NCI-H446 treated with DMSO at 0.1 percent for 48 hours (cell line): ENCODE measurements at regions not wholly inside any gene's neighbourhood (a gene's known extent, or its start where the extent isn't known, plus 50 kb on each side); places are given as distances from the start of the nearest gene placed in this dataset.

Experiments
- DNase-seq: peaks from one replicate; lab custom pipeline; 2025; lab: John Stamatoyannopoulos, UW

DNA sequence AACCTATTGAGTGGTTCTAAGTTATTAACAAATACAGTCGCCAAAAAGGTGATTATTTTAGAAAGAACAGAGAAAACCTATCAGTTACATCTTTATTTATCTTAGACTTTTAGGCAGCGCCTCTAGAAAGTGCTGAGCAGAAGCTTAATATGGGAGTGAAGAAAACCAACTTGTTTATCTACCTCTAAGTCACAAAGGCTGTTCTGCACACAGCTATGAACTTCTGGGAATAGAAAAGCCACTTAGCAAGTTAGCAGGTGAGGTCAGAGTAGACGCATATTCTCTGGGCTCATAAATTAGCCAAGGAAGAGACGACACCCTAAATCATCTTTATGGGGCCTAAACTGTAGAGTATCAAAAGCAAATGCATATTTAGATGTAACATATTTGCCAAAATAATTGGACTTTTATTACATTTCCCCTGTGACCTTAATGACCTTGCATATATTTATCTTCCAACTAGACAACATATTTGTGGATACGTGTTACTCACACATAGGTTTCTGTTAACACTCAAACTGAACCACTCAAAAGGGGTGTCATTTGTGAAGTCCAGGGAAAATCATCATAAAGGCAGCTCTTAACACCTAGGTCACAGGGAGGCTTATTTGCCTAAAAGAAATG lies 267.1 kb downstream of the ADGB start:
- DNase-seq: no peak

DNA sequence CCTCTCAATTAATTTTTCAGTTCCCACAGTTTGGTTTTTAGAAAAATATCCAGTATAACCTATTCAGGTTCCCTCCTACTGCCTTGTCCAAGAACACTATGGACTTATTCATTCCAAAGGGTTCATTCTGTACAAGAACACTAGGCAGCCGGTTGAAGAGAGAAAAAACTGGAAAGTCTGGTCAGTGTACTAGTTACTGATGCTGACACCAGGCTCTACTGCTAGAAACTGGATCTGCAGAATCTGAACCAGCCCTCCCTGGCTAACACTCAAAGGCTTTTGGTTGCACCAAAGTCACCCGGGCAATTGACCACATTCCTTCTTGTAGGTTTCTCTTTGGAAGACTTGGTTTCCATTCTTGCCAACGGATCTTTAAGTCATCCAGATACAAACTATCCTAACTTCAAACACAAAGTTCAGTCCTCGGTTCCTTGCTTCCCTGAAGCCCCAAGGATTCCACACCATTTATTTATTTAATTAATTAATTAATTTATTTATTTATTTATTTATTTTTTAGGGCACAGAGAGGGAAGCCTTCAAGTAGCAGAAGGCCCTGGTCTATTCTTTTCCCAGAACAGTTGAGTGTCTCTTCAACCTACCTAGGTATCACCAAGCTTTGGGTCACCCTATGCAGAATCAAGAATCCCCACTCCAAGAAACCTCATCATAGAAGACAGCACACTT lies 268.1 kb downstream of the ADGB start:
- no peak for DNase-seq

DNA sequence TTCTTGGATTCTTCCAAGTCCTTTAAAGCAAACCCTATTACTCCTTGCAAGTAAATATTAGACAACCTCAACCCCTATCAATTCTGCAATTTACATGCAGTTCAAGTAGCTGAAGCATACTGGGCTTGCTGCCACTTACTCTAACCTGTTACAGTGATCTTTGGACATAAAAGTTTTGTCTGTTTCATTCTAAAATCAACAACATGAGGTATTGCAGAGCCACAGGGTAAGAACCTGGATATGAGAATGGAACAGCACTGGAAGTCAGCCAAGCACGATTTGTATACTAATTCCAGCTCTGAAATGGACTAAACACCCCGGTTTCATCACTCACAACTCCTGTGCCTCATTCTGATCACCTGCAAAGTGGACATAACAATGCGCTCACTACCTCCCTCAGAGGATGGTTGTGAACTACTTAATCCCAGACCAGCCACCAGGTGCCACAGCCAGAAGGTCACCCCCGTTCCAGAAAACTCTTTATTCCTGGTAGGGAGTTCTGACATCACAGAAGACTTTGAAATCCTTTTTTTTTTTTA lies 270.0 kb downstream of the ADGB start:
- DNase-seq: no peak

DNA sequence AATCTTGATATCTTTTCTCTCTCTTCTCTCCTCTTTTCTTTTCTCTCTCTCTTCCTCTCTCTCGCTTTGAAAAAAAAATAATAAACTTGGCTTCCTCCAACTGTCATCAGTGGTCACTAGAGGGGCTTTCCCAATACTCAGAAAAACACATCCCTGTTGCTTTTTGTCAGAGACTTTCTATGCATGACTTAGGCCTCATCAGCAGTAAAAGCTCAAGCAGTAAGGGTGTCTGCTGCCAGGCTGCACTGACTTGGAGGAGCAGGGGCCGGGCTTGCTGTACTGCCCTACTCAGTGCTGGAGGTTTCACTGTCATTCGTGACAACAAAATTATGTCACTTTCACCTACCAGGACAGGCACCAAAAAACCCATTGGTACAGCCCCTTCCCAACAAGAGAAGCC lies 272.0 kb downstream of the ADGB start:
- no peak for DNase-seq

DNA sequence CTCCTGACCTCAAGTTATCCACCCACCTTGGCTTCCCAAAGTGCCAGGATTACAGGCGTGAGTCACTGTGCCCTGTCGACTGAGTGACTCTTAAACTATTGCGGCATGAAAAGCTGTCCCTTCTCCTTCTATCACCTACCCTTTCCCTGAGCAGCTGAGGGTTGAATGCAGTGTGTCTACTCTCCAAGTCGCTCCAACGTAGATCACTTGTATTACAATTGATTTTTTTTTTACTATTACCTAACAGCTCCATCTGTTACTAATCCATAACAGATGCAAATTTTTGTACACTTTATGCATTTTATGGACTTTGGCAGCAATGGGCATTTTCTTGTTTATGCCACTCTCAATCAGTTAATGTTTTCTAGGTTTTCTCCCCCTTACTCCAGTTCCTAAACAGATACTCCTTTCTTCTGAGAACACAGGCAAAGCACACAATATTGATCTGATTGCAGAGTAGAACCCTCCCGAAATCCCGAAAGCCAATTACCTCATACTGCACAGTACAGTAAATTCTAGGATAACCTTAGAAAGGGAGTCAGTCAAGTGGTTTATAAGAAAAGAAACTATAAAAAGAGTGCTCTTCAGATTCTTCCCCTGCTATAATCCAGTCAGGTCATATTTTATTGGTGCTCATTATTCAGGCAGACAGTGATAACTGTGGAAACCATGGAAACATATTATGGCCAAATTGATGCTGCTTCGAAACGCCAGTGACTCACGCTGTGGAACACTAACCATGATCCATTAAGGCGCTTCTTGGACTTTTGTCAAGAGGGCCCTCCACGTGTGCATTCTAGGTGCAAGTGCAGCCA lies 273.0 kb downstream of the ADGB start:
- DNase-seq: peak; percentile 5

DNA sequence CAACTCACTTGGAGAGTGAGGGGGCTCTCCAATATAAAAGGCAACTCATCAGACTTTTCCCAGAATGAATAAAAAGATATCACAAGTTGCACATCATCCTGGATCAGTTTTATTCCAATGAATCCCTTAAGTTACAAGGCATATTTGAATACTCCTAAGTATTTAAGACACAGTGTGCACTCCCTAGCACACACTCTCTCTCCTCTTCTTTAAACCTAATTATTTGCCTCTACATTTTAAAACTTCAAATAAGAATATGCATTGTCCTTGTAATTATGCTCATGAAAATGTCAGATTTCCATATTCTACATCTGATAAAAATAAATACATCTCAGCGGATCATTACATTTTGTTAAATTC lies 273.6 kb downstream of the ADGB start:
- no peak for DNase-seq

DNA sequence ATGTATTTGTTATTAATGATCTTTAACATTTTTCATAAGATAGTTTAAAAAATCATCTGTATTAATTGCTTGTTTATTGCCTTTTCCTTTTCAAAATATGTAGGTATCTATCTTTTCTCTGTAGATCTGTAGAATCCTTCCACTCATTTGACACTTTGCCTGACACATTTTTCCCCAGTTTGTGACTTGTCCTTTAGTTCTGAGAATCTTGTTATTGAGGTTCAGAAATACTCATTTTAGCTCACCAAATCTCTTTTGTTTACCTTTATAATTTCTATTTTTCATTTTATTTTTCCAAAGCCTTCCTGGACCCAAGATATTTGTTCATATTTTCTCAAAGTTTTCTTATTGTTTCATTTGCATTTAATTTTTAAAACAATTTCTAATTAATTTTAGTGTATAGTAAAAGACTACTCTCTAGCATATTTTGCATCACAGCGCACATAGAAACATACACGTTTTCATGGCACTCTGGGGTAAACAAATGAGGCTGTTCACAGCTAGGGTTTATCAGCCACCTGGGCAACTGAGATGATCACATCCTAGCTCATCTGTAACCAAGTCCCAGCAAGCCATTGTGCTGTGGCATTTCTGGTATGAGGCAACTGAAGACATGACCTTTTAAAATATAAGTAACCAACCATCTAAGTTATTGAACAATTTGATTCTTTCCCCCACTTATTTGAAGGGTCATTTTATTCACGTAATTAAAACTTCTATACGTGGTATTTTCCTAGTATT lies 275.7 kb downstream of the ADGB start:
- no peak for DNase-seq

DNA sequence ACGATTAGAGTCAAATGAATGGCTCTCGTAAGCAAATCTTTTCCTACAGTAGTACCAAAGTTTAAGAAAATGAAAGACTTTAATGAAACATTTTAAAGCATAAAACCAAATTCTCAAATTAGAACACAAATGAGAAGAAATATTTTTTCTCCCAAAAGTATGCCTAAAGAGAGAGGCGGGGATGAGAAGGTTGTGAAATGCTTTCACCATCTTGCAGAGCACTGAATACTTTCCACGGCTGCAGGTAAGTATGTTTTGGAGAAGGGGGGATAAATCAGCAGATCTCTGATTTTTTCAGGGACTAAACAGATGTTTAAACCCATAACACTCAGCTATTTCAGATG lies 277.1 kb downstream of the ADGB start:
- no peak for DNase-seq

DNA sequence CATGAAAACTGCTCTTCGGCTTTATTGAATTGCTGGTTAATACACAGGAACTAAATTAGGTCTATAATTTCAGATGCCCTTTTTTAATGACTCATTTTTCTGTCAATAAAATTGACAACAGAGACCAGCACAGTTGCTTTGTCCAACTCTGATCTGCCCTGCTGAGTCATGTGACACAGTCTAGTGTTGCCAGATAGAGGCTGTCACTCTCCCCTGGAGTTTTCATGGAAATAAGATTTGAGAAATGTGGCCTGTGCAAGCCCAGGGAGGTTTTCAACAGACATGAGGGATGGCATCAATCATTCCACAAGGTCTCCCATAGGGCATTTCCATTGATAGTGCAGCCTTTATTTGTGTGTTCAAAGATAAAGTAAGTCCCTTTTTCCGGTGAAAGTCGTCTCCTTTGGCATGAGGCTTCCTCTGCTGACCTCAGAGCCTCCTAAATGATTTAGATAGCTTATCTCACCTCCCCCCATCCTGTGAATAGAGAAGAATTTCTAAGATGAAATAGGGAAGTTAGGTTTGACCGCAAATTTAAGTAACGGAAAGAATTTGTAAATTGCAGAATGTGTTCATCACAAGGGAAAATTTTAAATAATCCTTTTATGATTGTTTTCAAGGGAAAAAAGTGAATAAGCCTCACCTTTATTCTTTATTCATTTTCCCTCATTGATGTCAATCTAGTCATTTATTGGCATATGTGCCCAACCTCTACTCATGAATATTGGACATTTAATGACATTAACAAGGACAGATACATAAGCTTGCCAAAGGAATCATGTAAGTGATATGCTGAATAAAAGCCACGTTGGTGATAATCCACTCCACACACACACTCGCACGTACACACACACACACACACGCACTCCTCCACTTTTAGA lies 277.7 kb downstream of the ADGB start:
- DNase-seq: no peak

DNA sequence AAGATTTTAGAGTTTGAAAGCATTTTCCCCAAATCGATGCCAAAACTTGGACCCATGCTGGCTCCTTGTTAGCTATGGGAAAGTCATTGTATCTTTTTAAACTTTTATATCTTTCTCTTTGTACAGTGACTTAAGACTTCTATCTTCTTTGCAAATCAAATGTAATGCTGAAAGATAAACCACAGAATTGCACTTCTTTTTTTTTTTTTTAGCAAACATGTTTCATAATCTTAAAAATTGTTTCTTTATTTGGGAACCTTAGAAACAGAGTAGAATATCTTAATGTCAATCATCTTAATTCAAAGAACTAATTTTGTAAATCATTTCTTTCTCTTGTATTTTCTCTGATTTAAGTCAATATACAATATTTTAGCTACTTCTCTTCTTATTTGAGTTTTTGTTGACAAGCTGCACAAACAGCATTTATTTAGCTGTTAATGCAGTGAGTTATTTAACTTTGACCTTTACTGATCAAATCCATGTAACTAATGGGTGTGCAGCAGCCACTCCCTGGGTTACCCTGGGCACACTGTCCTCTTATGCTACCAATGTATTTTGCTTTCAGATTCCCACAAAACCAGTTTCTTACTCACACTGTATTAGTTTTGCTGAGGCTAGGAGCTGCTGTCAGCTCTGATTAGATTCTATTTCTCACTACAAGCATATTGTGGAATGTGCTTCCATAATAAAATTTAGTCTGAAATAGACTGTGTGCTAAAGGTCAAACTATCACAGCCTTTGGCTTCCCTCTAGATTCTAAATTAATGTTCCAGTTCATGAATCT lies 279.6 kb downstream of the ADGB start:
- DNase-seq: no peak

DNA sequence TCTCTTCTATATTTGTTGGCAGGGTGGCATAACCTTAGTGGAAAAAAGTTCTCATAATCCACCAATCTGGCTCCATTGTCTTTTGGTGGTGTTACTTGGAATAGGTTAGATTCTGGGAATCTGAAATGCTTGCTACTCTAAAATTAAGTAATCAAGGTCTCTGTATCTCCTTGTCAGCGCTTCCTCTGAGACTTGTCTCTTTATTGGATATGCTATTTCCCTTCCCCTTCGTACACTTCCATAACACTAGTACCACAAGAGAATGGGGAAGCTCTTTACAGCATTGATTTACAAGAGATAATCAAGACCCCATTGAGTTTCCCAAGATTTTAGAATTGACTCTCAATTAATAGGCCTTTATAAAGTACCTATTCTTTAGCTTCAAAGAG lies 280.2 kb downstream of the ADGB start:
- no peak for DNase-seq

DNA sequence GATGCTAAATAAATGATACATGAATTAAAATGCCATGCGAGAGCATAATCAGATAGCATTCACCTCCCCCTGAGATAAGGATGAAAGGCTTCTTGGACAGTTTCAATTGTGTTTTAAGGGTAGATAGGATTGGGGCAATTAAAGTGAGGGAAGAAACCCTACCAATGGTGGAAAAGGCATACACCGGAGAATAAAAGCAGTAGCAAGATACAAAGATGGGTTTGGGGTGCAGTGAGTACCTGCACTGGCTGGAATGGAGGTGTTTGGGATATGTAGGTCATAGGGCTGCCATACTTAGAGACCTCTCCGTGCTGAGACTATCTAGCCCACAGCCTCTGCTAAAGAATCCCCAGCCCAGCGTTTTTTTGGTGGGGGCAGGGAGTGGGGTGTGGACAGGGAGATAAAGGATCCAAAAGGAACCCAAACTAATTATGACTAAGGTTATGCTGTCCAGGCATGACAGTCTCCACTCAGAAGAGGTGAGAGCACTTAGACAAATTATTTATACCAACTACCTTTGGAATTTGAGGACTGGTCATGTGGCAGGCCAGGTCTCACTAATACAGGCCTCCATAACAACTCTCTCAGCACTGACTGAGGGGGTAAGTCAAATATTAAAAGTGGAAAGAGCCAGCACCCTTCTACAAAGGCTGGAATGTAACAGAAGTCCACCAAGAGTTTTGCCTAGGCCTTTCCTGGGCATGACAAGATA lies 280.8 kb downstream of the ADGB start:
- DNase-seq: no peak

DNA sequence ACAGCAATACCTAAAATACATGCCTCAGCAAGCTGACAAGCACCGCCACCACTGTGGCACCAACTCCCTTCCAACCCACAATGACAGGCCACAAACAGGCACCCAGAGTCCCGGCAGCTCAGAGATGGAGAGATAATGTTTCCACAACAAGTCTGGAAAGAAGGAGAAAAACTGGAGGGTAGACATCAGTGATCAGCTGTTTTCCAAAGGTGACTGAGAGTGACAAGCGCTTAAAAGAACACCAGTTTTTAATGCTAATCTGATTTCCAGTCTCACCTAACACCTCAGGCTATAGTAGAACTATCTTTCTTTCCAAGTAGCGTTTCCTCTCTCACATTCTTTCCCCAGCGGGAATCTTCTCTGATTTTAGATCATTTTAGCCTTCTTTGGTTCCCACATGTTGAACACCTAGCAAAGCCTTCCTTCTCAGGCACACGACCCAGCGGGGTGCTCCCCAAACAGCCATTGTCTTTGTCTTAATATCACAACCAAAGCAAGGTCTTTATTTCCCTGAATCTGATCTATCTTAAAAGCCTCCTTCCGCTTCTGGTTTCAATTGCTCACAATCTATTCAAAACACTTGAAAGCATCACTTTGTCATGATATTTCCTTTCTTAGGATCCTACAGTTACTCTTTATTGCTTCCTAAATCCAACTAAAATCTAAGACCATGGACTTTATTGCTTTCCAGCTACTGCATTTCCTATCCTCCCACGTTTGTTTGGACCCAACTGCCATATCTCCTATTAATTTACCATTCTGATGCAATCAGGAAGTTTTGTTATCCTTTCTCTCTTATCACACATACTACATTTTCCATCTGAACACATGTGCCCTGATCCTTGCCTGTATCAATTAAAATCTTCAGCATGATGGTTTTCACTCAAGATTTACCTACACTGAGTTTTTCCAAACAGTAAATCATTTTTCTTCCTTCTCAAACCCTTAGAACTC lies 282.7 kb downstream of the ADGB start:
- no peak for DNase-seq

DNA sequence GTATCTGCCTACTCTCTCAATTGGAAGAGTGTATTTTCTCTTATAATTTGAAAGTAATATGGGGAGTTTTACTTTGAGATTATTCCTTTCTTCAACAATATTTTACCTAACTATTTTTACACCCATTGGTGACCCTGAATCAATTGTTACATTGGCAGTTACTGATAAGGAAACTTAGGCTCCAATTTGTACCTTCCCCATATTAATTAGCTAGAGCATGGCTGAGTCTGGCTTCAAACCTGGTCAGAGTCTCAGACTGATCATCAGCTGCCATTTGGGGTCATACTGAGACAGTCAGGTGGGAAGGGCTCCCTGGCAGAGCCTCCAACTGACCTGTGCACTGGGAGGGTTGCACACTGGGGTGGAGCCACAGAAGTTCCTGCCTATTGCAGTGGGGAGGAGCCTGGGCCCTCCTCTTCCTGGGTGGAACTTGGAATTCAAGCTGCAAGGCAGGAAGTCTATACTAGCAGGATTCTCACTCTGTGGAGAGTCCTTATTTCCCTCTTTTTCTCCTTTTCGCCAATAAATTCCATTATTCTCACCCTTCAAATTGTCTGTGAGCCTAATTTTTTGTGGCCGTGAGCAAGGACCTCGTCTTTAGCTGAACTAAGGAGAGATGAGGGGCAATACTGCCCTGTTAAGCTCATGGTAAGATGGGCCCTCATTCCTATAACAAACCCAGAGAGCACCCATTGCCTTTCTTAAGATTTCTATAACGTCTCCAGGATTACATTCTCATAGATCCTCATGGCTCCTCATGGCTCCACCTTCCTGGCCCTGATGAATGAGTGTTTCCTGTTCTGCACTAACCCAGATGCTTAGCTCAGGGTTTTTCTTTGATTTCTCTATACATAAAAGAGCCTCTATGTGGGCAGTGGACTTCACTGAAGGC lies 285.1 kb downstream of the ADGB start:
- DNase-seq: no peak

DNA sequence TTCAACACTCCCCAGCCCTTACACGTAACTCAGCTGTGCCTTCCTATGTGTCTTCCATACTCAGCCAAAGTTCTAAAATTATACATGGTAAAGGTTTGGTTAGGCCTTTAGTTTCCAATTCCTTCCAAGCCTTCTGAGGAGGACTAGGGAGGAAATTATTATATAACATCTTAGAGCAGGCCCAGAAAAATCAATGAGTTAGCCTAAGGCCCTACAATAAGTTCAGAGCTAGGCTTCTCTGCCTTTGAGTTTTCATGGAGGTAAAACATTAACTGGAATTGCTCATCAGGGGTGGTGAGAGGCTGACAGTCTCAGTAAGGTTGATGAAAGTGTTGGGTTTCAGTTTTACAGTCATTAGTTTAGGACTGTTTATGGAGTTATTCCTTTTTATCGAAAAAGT lies 286.0 kb downstream of the ADGB start:
- no peak for DNase-seq

DNA sequence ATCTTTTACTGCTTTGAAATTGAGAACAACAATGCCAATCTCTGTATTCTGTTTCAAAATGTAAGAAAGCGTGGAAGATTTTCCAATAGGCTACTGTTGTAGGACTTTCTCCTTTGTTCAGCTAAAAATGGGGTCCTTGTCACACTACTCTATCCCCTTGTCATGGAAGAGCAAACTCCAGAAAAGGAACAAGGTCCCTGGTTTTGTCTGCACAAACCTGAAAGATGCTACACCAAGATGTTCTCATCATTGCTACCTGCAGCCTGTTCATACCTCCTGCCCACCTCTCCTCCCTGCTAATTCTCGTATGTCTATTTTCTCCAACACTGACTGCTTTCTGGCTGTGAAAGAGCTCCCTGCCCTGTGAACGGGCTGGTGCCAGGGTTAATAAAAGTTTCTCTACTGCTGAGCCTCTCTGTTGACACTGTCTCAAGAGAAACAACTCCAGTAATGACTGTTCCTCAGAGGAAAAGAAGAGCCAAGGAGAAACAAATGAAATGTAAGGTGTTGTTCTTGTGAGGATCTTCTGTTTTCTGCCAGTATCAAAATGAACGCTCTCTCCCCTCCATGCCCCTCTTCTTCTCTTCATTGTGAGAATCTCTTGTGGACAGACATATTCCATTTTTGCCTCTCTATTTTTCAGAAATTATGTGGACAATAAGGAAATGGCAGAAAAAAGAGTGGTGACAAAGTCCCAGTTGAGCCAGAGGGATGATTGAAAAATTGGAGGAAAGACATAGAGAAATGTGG lies 287.1 kb downstream of the ADGB start:
- DNase-seq: no peak
